HL-60 (cell line): ENCODE measurements at regions not wholly inside any gene's neighbourhood (a gene's known extent, or its start where the extent isn't known, plus 50 kb on each side); places are given as distances from the start of the nearest gene placed in this dataset.

Experiments used
- DNase-seq, 2 experiments: peaks; one replicate each; pipeline ENCODE4 v3.0.0-alpha.2; 2010 to 2020; ENCODE audit warnings: low read depth in 1 of 2, low spot score in 1 of 2
- H3K27ac ChIP-seq: fragments of 250-450 bp; sonication (Bioruptor Pico); replicated peaks from 2 replicates; pipeline ENCODE4 v1.5.1; 2020; ENCODE audit warnings: mild to moderate bottlenecking, moderate library complexity
- H3K27me3 ChIP-seq: fragments of 250-450 bp; sonication (Bioruptor Pico); 2 replicates; pipeline ENCODE4 v1.5.1; 2021; ENCODE audit warnings: mild to moderate bottlenecking, moderate library complexity; ENCODE audit not compliant: insufficient read depth, poor library complexity, severe bottlenecking
- H3K4me3 ChIP-seq: replicated peaks from 2 replicates; pipeline ENCODE4 v1.5.1; 2011; ENCODE audit warnings: mild to moderate bottlenecking, control low read depth, low read length; ENCODE audit not compliant: insufficient read depth
- CTCF ChIP-seq: IDR thresholded peaks from one replicate; pipeline ENCODE4 v1.5.1; 2011; ENCODE audit warnings: low read length, control low read depth, inconsistent platforms; ENCODE audit not compliant: insufficient read depth
- GABPA ChIP-seq: IDR thresholded peaks from 2 replicates; pipeline ENCODE4 v1.6.1; 2012; ENCODE audit warnings: low read depth
- POLR2AphosphoS5 ChIP-seq: IDR thresholded peaks from 2 replicates; pipeline ENCODE4 v1.6.1; 2012; ENCODE audit warnings: low read depth
- SPI1 ChIP-seq: IDR thresholded peaks from 2 replicates; pipeline ENCODE4 v1.6.1; 2012; ENCODE audit warnings: low read depth, mild to moderate bottlenecking, borderline replicate concordance
- TF ChIP-seq, protein P1 (sequence below): IDR thresholded peaks from 2 replicates; pipeline ENCODE4 v1.6.1; 2012; ENCODE audit warnings: low read depth; ENCODE audit not compliant: insufficient replicate concordance

GRCh38 chr9:36485647-36486328 lies 85.7 kb upstream of the RNF38 start:
- H3K4me3 ChIP-seq = peak overlapping the region; percentile 93
- no peaks in the 10 kb centered on the region for H3K27me3 ChIP-seq
- peak overlapping the region; percentile 75 for H3K27ac ChIP-seq
- no peak for TF ChIP-seq GABPA
- TF ChIP-seq, protein P1, sequence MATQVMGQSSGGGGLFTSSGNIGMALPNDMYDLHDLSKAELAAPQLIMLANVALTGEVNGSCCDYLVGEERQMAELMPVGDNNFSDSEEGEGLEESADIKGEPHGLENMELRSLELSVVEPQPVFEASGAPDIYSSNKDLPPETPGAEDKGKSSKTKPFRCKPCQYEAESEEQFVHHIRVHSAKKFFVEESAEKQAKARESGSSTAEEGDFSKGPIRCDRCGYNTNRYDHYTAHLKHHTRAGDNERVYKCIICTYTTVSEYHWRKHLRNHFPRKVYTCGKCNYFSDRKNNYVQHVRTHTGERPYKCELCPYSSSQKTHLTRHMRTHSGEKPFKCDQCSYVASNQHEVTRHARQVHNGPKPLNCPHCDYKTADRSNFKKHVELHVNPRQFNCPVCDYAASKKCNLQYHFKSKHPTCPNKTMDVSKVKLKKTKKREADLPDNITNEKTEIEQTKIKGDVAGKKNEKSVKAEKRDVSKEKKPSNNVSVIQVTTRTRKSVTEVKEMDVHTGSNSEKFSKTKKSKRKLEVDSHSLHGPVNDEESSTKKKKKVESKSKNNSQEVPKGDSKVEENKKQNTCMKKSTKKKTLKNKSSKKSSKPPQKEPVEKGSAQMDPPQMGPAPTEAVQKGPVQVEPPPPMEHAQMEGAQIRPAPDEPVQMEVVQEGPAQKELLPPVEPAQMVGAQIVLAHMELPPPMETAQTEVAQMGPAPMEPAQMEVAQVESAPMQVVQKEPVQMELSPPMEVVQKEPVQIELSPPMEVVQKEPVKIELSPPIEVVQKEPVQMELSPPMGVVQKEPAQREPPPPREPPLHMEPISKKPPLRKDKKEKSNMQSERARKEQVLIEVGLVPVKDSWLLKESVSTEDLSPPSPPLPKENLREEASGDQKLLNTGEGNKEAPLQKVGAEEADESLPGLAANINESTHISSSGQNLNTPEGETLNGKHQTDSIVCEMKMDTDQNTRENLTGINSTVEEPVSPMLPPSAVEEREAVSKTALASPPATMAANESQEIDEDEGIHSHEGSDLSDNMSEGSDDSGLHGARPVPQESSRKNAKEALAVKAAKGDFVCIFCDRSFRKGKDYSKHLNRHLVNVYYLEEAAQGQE = no peak
- no peak for TF ChIP-seq CTCF
- no peak for TF ChIP-seq SPI1
- TF ChIP-seq POLR2AphosphoS5 = no peak
- DNase-seq = no peak

GRCh38 chr9:36484124-36484523 lies 84.1 kb upstream of the RNF38 start:
- no peaks in the 10 kb centered on the region for H3K27me3 ChIP-seq
- DNase-seq = no peak
- no peak overlapping the region for H3K27ac ChIP-seq
- no peak for TF ChIP-seq GABPA
- TF ChIP-seq, protein P1 = no peak
- no peak overlapping the region for H3K4me3 ChIP-seq

DNA sequence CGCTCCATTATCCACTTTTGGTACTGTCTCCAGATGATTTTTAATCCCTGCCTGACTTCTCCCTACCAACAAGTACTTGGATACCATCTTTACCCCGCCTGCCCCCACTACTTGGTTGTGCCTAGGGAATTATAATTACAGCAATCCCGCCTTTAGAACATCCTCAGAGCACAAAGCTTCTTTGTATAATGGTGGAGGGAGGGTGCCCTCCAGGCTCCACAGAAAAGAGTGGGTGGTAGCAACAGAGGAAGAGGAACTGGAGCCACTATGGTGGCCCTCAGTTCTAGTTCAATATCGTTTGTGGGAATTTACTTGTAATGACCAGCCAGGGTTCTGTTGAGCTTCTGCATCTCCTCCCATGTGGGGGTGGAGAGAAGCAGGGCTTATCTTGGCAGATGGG lies 79.0 kb upstream of the RNF38 start:
- TF ChIP-seq POLR2AphosphoS5 (no peak), SPI1 (no peak), CTCF (no peak), GABPA (no peak)
- TF ChIP-seq, protein P1 = no peak
- no peak for DNase-seq
- no peak overlapping the region for H3K4me3 ChIP-seq
- H3K27me3 ChIP-seq = no peaks in the 10 kb centered on the region
- no peak overlapping the region for H3K27ac ChIP-seq

GRCh38 chr9:36471359-36471758 lies 71.3 kb upstream of the RNF38 start:
- H3K4me3 ChIP-seq = no peak overlapping the region
- TF ChIP-seq, protein P1 = no peak
- TF ChIP-seq POLR2AphosphoS5 = no peak
- TF ChIP-seq CTCF = no peak
- no peak for TF ChIP-seq SPI1
- TF ChIP-seq GABPA = no peak

More at GRCh38 chr9:36471359-36471758, 71.3 kb upstream of the RNF38 start:
- no peak for DNase-seq
- Histone ChIP-seq H3K27me3 (no peaks in the 10 kb centered on the region), H3K27ac (no peak overlapping the region)
